GM19043 (cell line): ENCODE measurements at regions not wholly inside any gene's neighbourhood (a gene's known extent, or its start where the extent isn't known, plus 50 kb on each side); places are given as distances from the start of the nearest gene placed in this dataset.

Experiments used
- ATAC-seq: cut with Tn5 transposase; IDR thresholded peaks from one replicate; pipeline ENCODE4 v1.9.1; 2021; ENCODE audit warnings: low read depth; ENCODE audit not compliant: unreplicated experiment

- ATAC-seq: no peak
Measured at GRCh38 chr9:20291201-20291600, 331.1 kb downstream of the MLLT3 start.

GRCh38 chr9:20290257-20290656, 332.0 kb downstream of the MLLT3 start:
- ATAC-seq: no peak

- ATAC-seq: no peak
Measured at GRCh38 chr9:20289423-20290010, 332.8 kb downstream of the MLLT3 start.

GRCh38 chr9:20286969-20287368, 335.3 kb downstream of the MLLT3 start:
- no peak for ATAC-seq

DNA sequence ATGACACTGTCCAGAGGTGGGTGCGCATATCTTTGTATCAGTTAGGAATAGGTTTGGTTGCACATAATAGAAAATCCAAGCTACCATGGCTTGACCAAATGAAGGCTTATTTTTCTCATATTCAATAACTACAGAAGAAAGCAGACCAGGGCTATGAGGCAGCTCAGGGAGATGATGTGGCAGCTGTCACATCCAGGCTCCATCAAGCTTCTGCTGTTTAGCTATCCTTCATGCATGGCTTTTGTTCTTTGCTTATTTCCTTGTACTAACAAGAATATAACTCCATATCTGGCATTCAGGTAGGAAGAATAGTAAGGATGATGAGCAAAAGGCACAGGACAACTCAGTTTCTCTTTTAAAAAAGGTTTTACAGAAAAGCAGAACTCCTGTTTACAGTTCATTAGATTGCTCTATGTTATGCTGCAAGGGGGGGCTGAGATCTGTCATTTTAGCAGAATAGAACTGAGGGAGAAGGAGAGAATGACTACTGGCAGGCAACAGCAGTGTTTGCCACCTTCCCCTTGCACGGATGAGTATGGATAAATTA, 336.1 kb downstream of the MLLT3 start:
- ATAC-seq: no peak

DNA sequence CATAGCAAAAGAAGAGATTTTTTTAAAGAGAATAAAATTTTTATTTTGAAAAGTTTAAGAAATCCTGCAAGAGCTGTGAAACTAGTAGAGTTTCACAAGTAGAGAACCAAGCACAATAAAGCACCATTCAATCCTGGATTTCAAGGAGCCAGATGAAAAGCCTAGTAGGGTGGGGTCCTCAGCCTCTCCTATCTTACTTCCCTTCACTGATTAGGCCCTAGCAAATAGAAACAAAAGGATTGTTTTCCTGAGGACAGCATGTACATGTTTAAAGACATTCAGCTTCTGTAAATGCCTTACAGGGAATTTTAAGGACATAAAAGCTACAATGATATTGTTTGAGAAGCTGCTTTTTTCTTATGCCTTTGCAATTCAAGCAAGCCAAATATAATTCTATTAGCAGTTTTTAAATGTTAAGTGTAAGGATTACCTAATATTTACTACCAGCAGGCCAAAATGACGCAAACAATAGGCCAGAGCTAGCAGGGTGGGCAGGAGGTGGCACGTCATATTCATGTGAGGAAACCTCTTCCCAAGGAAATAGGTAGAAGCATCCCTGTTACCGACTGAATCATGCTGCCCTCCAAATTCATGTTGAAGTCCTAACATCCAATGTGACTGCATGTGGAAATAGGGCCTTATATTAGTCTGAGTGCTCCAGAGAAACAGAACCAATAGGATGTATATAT, 337.6 kb downstream of the MLLT3 start:
- no peak for ATAC-seq

DNA sequence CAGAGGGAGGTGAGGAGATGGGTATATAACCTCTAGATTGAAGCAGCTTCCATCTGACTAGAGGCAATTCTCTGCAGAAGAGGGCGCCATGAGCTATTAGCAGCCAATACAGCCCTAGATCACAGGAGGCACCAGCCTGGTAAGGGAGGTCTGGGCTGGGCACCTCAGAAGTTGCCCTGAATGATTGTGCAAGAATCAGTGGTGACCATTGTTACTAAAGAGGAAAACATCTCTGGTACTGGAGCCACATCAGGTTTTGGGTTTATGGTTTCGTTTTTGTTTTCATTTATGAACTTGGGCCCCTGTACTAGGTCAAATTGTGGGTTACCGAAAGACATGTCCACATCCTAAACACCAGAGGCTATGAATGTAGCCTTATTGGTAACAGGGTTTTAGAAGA, 342.0 kb downstream of the MLLT3 start:
- ATAC-seq: no peak

- no peak for ATAC-seq
Measured at GRCh38 chr9:20276762-20277161, 345.5 kb downstream of the MLLT3 start.

DNA sequence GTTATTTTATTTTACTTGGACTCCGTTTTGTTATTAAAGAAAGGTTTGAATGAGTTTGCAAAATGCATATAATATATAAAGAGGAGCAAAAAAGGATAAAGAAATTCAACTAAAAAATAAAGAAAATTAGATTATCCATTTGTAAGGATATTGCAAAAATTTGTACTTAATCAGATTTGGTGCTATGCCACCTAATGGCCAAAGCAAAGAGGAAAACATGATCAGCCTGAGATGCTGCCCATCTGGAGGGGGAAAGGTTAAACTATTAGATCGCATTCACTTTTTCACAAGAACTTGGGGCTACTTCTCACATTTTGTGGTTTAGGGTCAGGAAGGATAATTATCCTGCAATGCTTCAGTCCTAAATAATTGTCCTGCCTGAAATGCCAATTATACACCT, 350.6 kb downstream of the MLLT3 start:
- no peak for ATAC-seq

DNA sequence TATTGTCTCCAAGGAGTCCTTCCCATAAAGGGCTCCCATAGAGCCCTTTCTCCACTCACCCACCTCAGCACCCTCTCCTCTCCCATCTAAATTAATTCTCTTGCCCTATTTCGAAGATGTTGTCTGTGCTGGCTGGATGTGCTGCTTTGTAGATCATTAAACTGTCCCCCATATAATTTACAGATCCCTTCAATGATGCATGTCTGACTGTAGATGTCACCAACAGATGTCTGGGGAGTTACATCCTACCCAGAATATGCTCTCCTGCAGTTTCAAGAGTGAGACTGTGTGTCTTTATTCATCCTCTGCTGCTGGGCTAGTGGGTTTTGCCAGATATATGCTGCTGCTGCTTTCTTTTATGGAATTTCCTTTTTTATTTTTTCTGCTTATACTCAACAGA, 351.2 kb downstream of the MLLT3 start:
- ATAC-seq: no peak

DNA sequence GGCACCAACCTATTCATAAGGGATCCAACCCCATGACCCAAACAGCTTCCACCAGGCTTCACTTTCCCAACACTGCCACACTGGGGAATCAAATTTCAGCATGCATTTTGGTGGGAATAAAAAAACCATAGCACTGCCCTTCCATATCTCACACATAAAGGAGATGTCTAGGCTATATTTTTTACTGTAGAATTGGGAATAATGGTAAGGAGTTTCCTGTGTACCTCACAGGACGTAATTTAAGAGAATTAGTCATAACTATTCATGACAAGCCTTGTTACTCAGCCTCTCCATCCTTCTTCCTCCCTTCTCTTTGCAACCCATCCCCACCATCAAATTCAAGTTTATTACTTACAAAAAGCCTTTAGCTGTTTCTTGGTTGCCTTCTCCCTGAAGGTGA, 352.1 kb downstream of the MLLT3 start:
- ATAC-seq: no peak

- ATAC-seq: no peak
Measured at GRCh38 chr9:20269620-20270019, 352.7 kb downstream of the MLLT3 start.

DNA sequence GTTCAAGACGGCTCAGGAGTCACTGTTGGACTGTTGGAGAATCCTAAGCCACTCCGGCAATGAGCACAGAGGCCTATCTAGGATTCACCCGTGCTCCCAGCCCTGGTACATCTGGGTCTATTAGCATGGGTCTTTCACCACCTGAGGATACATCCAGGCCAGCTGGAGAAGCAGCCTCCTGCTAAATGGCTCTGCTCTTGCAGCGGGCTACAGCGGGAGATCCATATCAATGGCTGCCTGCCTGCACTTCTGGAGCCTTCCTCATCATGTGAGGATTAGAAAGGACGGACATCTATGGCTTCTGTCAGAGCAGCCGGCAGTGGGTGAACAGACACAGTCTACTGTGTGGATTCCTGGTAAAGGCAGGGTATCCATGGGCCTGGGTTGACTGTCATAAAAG, 357.4 kb downstream of the MLLT3 start:
- no peak for ATAC-seq

GRCh38 chr9:20262611-20263010, 359.7 kb downstream of the MLLT3 start:
- ATAC-seq: no peak

GRCh38 chr9:20256284-20256948, 365.9 kb downstream of the MLLT3 start:
- ATAC-seq: no peak

GRCh38 chr9:20255052-20255451, 367.2 kb downstream of the MLLT3 start:
- no peak for ATAC-seq

GRCh38 chr9:20253635-20254034, 368.7 kb downstream of the MLLT3 start:
- ATAC-seq: no peak

GRCh38 chr9:20252778-20253177, 369.5 kb downstream of the MLLT3 start:
- ATAC-seq: no peak

GRCh38 chr9:20250791-20251190, 371.5 kb downstream of the MLLT3 start:
- no peak for ATAC-seq

GRCh38 chr9:20244271-20244670, 378.0 kb downstream of the MLLT3 start:
- ATAC-seq: no peak

DNA sequence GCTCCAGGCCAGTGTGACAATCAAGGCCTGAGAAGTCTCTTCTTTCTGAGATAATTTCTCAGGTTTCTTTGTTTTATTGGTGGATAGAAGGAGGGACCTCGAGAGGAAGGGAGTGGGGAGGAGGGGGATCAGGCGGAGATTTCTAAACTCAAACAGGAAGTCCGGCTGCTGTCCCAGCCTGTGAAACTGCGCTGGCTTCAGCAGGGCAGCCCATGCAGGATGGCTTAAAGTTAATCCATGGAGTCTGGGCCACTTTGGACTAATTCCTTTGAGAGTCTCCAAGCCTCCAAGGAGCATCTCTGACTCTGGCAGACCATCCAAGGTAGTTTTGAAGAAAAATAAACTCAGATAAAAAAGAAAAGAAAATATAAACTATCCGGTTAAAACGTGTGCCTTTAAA, 378.5 kb downstream of the MLLT3 start:
- no peak for ATAC-seq
